HS-5 (cell line): ENCODE measurements at regions not wholly inside any gene's neighbourhood (a gene's known extent, or its start where the extent isn't known, plus 50 kb on each side); places are given as distances from the start of the nearest gene placed in this dataset.

Source experiments
- DNase-seq: peaks from one replicate; pipeline ENCODE4 v3.0.0-alpha.2; 2012; ENCODE audit warnings: low read depth

- no peak for DNase-seq
Measured at GRCh38 chr4:108527723-108528122, 92.7 kb upstream of the RPL34 start.

- no peak for DNase-seq
Measured at GRCh38 chr4:108520807-108521206, 99.6 kb upstream of the RPL34 start.

- DNase-seq: no peak
Measured at GRCh38 chr4:108519911-108520601, 100.3 kb upstream of the RPL34 start.

GRCh38 chr4:108519208-108519833 lies 101.1 kb upstream of the RPL34 start:
- no peak for DNase-seq

GRCh38 chr4:108512615-108513505 lies 107.5 kb upstream of the RPL34 start:
- no peak for DNase-seq

- no peak for DNase-seq
Measured at GRCh38 chr4:108511618-108512017, 108.8 kb upstream of the RPL34 start.

- no peak for DNase-seq
Measured at GRCh38 chr4:108502356-108502755, 118.0 kb upstream of the RPL34 start.

- DNase-seq: no peak
Measured at GRCh38 chr4:108498925-108499324, 121.5 kb upstream of the RPL34 start.

- DNase-seq: no peak
Measured at GRCh38 chr4:108493596-108493931, 126.8 kb upstream of the RPL34 start.

- no peak for DNase-seq
Measured at GRCh38 chr4:108492816-108493595, 127.4 kb upstream of the RPL34 start.

GRCh38 chr4:108488865-108489264 lies 131.5 kb upstream of the RPL34 start:
- DNase-seq: no peak

GRCh38 chr4:108486046-108486445 lies 134.3 kb upstream of the RPL34 start:
- no peak for DNase-seq

- DNase-seq: peak; percentile 36
Measured at GRCh38 chr4:108484187-108484586, 136.2 kb upstream of the RPL34 start.

- DNase-seq: no peak
Measured at GRCh38 chr4:108483650-108484049, 136.7 kb upstream of the RPL34 start.

- DNase-seq: no peak
Measured at GRCh38 chr4:108483079-108483478, 137.3 kb upstream of the RPL34 start.

GRCh38 chr4:108480881-108481280 lies 139.5 kb upstream of the RPL34 start:
- DNase-seq: no peak

- no peak for DNase-seq
Measured at GRCh38 chr4:108477527-108478108, 142.8 kb upstream of the RPL34 start.

- DNase-seq: no peak
Measured at GRCh38 chr4:108473163-108473720, 147.1 kb upstream of the RPL34 start.

GRCh38 chr4:108466936-108467902 lies 153.2 kb upstream of the RPL34 start:
- DNase-seq: peak; percentile 67

- no peak for DNase-seq
Measured at GRCh38 chr4:108465886-108466500, 154.4 kb upstream of the RPL34 start.
